NCI-H146 treated with DMSO at 0.1 percent for 48 hours (cell line): ENCODE measurements at regions not wholly inside any gene's neighbourhood (a gene's known extent, or its start where the extent isn't known, plus 50 kb on each side); places are given as distances from the start of the nearest gene placed in this dataset.

ENCODE experiments used
- DNase-seq: peaks from one replicate; lab custom pipeline; 2025; ENCODE audit not compliant: unreplicated experiment; lab: John Stamatoyannopoulos, UW

- no peak for DNase-seq
Observed at GRCh38 chr4:19010761-19011160, 989.2 kb upstream of the LCORL start.

GRCh38 chr4:19009881-19010280, 988.3 kb upstream of the LCORL start:
- DNase-seq = no peak

DNA sequence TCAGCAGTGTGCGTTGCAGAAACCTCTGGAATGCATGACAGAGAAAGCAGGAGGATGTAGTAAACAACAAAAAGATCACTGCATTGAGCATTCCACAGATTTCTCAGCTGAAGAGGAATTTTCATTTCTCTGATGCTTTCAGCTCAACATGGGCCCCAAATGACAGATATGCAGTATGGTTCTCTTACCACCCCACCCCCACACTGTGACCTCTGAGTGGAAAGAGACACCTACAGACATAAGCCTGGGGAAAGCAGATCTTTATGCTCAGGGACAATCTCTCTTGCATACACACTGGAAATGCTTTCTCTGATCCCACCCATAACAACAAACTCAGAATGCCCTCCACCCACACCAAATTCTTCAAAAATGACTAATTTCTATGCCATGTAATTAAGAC, 983.7 kb upstream of the LCORL start:
- no peak for DNase-seq

- DNase-seq = no peak
Observed at GRCh38 chr4:19002170-19002569, 980.6 kb upstream of the LCORL start.

DNA sequence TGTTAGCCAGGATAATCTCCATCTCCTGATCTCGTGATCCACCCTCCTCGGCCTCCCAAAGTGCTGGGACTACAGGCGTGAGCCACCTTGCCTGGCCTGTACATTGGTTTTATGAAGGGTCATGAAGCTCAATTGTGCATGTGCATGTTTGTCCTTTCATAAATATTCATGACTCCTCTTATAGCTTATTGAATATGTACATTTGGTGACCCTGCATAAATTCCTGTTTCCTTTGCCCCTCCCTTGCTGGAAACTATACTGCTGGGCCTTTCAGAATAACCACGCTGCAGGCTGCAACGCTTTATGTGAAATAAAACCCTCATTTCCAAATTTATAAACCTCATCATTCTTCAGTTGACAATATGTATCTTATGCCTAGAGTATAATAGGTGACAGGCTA, 978.0 kb upstream of the LCORL start:
- DNase-seq = no peak

DNA sequence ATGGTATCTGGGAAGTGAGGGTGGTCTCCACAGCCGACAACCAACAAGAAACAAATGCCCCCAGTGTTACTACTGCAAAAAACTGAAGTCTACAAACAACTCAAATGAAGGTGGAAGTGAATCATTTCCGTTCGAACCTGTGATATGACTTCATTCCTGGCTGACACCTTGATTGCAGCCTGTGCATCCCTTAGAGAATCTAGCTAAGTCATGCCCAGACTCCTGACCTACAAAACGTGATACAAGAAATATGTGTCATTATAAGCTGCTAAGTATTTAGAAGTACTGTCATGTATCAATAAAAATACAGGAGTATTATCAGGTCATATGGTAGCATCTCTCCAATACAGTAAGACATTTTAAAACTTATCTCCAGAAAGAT, 959.7 kb upstream of the LCORL start:
- DNase-seq = no peak

DNA sequence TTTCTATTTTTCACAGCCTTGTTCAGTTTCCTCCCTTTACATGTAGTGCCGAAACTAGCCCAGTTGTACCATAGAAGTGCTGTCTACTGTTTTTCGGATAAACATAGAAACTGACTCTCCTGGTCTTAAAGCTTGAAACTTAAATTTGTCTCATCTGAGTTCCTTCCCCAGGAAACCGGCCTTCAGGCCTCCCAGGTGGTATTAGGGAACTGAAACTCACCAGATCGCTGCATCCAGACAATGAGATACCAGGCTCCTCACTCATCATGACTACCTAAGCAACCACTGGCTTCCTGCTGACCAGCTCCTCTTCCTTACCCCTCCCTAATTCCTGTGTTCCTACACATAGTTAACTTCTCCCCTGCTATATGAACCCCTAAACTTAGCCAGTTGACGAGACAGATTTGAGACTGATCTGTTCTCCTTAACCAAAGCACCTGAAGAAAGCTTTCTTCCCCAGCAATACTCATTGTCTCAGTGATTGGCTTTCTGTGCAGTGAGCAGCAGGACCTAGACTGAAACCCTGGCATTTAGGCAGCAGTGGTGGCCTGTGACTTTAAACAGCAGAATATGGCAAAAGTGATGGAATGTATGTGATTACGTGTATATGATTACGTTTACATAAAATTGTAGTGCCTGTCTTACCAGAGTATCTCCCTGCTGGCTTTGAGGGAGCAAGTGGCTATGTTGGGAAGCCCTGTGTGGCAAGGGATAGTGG, 959.1 kb upstream of the LCORL start:
- DNase-seq = no peak

- no peak for DNase-seq
Observed at GRCh38 chr4:18976884-18977283, 955.3 kb upstream of the LCORL start.

GRCh38 chr4:18975916-18976808, 954.6 kb upstream of the LCORL start:
- no peak for DNase-seq

DNA sequence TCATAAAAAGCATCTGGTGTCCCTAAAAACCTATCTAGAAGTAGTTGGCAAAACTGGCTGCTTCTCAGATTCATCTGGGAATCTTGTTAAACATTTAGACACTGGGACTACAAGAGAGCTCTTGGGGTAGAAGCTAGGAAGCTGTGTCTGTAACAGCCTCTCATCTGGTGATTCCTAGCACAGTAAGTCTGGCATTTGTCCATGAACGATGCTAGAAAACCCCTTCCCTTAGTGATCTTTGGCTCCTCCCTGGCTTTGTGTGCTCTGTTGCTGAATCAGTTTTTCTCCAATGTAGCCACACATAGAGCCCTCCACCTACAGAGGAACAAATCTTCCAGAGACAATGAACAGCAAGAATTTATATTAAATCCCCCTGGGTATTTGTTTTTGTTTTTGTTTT, 951.7 kb upstream of the LCORL start:
- no peak for DNase-seq

- DNase-seq = no peak
Observed at GRCh38 chr4:18961879-18962278, 940.3 kb upstream of the LCORL start.

GRCh38 chr4:18961266-18961665, 939.7 kb upstream of the LCORL start:
- no peak for DNase-seq

- no peak for DNase-seq
Observed at GRCh38 chr4:18957716-18958115, 936.2 kb upstream of the LCORL start.

GRCh38 chr4:18954538-18954937, 933.0 kb upstream of the LCORL start:
- no peak for DNase-seq

GRCh38 chr4:18953613-18954012, 932.1 kb upstream of the LCORL start:
- no peak for DNase-seq

DNA sequence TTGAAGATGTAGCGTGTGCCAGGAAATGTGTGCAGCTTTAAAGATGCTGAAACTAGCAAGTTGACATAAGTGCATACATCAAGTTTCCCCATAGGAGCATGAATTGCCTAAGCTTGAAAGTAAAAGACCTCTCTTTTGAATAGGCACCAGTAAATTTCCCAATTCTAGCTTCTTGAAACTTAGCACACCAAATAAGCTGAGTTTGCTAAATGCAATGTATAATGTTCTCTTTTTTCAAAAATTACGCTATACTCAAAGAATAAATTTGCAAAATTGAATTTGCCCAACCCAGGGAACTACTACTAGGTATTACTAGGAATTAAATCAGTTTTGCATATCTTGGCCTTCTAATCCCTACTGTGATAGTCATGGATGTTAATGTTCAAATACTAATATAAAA, 923.9 kb upstream of the LCORL start:
- no peak for DNase-seq

- DNase-seq = no peak
Observed at GRCh38 chr4:18942874-18943273, 921.3 kb upstream of the LCORL start.

GRCh38 chr4:18938343-18939099, 917.0 kb upstream of the LCORL start:
- peak; percentile 39 for DNase-seq

DNA sequence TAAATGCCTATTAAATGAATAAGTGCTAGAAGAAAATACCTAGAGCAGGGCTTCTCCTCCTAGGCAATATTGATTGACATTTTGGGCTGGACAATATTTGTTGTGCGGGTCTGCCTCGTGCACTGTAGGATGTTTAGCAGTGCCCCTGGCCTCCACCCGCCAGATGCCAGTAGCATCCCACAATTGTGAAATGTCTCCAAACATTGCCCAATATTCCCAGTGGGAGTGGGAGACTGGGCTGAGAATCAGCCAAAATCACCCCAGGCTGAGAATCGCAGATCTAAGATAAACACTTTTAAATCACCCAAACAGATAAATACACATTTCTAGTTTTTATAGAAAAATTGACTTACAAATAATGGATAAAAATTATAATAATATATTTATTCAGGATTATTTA, 916.2 kb upstream of the LCORL start:
- no peak for DNase-seq

DNA sequence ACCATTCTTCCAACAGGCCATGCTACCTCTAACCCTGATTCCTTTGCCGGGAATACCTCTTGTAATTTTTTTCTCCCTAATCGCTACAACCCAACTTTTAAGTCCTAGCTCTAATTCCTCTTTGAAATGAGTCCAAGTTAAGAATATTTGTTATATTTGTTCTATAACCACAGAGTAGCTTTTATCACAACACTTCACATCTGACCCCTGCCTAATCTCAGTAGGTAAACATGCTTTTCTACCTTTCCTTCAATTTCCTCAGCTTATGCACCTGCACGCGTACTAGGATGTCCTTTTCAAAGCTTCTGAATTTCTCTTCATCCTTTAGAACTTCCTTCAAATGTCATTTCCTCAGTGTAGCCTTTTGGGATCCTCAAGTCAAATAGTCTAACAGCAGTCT, 915.5 kb upstream of the LCORL start:
- DNase-seq = no peak

DNA sequence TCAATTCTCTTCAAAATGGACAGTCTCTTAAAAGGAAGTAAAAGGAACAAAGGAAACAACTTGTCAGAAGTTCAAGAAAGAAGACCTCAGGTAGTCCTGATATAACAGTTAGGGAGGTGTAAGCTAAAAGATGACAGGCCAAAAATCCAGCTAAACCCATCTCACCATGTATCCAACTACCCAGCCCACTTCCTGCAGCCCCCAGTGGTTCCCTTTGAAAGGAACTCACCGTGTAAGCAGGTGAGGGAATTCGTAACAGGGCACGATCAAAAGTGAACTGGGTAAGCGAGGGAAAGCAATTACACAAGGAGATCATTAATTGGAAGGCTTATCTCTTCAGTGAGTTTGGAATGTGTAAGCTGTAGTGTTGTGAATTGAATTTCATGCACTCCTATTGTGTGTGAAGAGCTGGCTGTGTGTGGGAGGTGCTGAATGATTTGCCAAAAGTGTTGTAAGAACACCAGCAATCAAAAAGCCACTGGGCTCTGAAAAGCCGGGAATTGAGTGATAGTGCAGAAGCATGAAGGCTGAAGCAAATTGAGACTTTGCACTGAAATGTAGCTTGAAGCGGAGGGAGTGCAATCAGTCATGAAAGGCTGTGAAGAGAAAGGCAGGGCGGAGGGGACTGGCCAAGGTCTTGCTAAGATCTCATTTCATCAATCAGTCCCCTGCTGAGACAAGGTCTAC, 914.2 kb upstream of the LCORL start:
- DNase-seq = no peak
